HepG2 (cell line): ENCODE measurements at regions not wholly inside any gene's neighbourhood (a gene's known extent, or its start where the extent isn't known, plus 50 kb on each side); places are given as distances from the start of the nearest gene placed in this dataset.

Experiments used
- ATAC-seq: fragments of 200-7000 bp; cut with Tn5 transposase; 3 replicates; pipeline ENCODE4 v1.9.1; 2020; ENCODE audit warnings: mild to moderate bottlenecking, moderate library complexity
- BruUV-seq: library from RNA; stranded (reverse); fragments of 400-500 nt; replicated peaks from 2 replicates; lab custom pipeline; 2021; lab: Mats Ljungman, UMichigan
- CTCF ChIA-PET: fragments of 300-600 bp; formaldehyde crosslinking; extraction: SDS; loops from one replicate; lab custom pipeline; 2021; ENCODE audit warnings: low total read pairs, inconsistent platforms, low intra/inter-chr PET ratio; lab: Yijun Ruan, JAX
- POLR2A ChIA-PET: fragments of 350-600 bp; sonication (Branson Sonifier 250); formaldehyde crosslinking; loops from one replicate; lab custom pipeline; 2020; ENCODE audit warnings: antibody characterized with exemption, inconsistent platforms; lab: Yijun Ruan, JAX
- DNase-seq: peaks from one replicate; pipeline ENCODE4 v3.0.0-alpha.2; 2015; ENCODE audit warnings: low spot score
- FAIRE-seq: peaks from 3 replicates; lab custom pipeline; 2011; peaks lifted over from hg19 to GRCh38; lab: Jason Lieb, UNC
- H2AFZ ChIP-seq: one replicate; pipeline ENCODE4 v1.6.1; 2011; ENCODE audit warnings: low read length, inconsistent platforms
- H3K27ac ChIP-seq: fragments of 300-600 bp; 3 replicates; pipeline ENCODE4 v1.8.0; 2011; ENCODE audit warnings: mixed run types, mild to moderate bottlenecking, mixed read lengths, low read length, inconsistent platforms; ENCODE audit not compliant: insufficient read depth; ENCODE audit errors: extremely low read length
- H3K27me3 ChIP-seq, 2 experiments: fragments of 200-600 bp in 1 of 2; 2 replicates in 1 of 2; 3 replicates in 1 of 2; pipeline versions ENCODE4 v1.6.0 to v1.8.0; 2011; ENCODE audit warnings: low read length in 2 of 2, mild to moderate bottlenecking in 2 of 2, moderate library complexity in 2 of 2, inconsistent platforms in 1 of 2; ENCODE audit not compliant: insufficient read depth in 2 of 2, control insufficient read depth in 1 of 2
- H3K36me3 ChIP-seq, 2 experiments: fragments of 200-600 bp in 1 of 2; replicated peaks in 1 of 2; 2 replicates in 1 of 2; 3 replicates in 1 of 2; pipeline versions ENCODE4 v1.5.1 to v1.8.0; 2011; ENCODE audit warnings: low read length in 2 of 2, inconsistent platforms in 1 of 2; ENCODE audit not compliant: insufficient read depth in 2 of 2, control insufficient read depth in 1 of 2
- H3K4me1 ChIP-seq: 2 replicates; pipeline ENCODE4 v1.5.1; 2012; ENCODE audit warnings: low read length, inconsistent platforms; ENCODE audit not compliant: insufficient read depth
- H3K4me2 ChIP-seq: 2 replicates; pipeline ENCODE4 v1.6.0; 2011; ENCODE audit warnings: low read depth, low read length, inconsistent platforms
- H3K4me3 ChIP-seq, 3 experiments: fragments of 200-600 bp in 1 of 3; sonication (generic), shearing (Covaris generic) in 1 of 3; replicated peaks in 1 of 3; 2 replicates each; pipeline ENCODE4 v1.5.1; 2011 to 2016; ENCODE audit warnings: low read length in 3 of 3, inconsistent platforms in 2 of 3, low read depth in 2 of 3, mild to moderate bottlenecking in 2 of 3, control low read depth in 1 of 3, mixed read lengths in 1 of 3; ENCODE audit not compliant: insufficient read depth in 1 of 3
- H3K79me2 ChIP-seq: one replicate; pipeline ENCODE4 v1.6.1; 2011; ENCODE audit warnings: low read length, inconsistent platforms; ENCODE audit not compliant: insufficient read depth
- H3K9ac ChIP-seq: 2 replicates; pipeline ENCODE4 v1.6.0; 2011; ENCODE audit warnings: mild to moderate bottlenecking, low read depth, low read length, inconsistent platforms; ENCODE audit not compliant: insufficient read depth
- H3K9me3 ChIP-seq: 2 replicates; pipeline ENCODE4 v1.5.1; 2012; ENCODE audit warnings: mild to moderate bottlenecking, low read length
- H4K20me1 ChIP-seq: 2 replicates; pipeline ENCODE4 v1.6.0; 2011; ENCODE audit warnings: inconsistent platforms, mild to moderate bottlenecking, low read length, moderate library complexity; ENCODE audit not compliant: insufficient read depth
- KAT8 ChIP-seq: IDR thresholded peaks from 2 replicates; pipeline ENCODE4 v1.6.1; 2016; ENCODE audit warnings: missing genetic modification reagents, missing compliant biosample characterization
- MIXL1 ChIP-seq: IDR thresholded peaks from 2 replicates; pipeline ENCODE4 v1.6.1; 2016
- MYC ChIP-seq: sonication (generic); formaldehyde crosslinking; IDR thresholded peaks from 2 replicates; pipeline ENCODE4 v1.9.0; 2021; ENCODE audit warnings: missing genetic modification reagents, borderline replicate concordance
- PHF5A ChIP-seq: IDR thresholded peaks from one replicate; pipeline ENCODE4 v1.6.1; 2018; ENCODE audit warnings: low read depth, missing genetic modification reagents; ENCODE audit not compliant: unreplicated experiment
- ZBTB3 ChIP-seq: sonication (generic); formaldehyde crosslinking; IDR thresholded peaks from 2 replicates; pipeline ENCODE4 v1.4.0; 2020; ENCODE audit warnings: low read depth, mild to moderate bottlenecking, moderate library complexity, missing genetic modification reagents, borderline replicate concordance
- ZKSCAN8 ChIP-seq: IDR thresholded peaks from 2 replicates; pipeline ENCODE4 v1.6.1; 2016; ENCODE audit warnings: borderline replicate concordance, missing genetic modification reagents, missing compliant biosample characterization
- ZNF326 ChIP-seq: sonication (generic); formaldehyde crosslinking; IDR thresholded peaks from 2 replicates; pipeline ENCODE4 v1.4.0; 2020; ENCODE audit warnings: missing genetic modification reagents, borderline replicate concordance
- ZNF530 ChIP-seq: sonication (generic); formaldehyde crosslinking; IDR thresholded peaks from 2 replicates; pipeline ENCODE4 v1.5.0; 2020; ENCODE audit warnings: low read depth, mild to moderate bottlenecking, missing genetic modification reagents
- ZNF563 ChIP-seq: sonication (generic); formaldehyde crosslinking; IDR thresholded peaks from 2 replicates; pipeline ENCODE4 v1.8.0; 2022; ENCODE audit warnings: mild to moderate bottlenecking, moderate library complexity, missing genetic modification reagents
- ZSCAN21 ChIP-seq: sonication (generic); formaldehyde crosslinking; IDR thresholded peaks from 2 replicates; pipeline ENCODE4 v1.8.0; 2022; ENCODE audit warnings: mild to moderate bottlenecking, missing genetic modification reagents, moderate library complexity, borderline replicate concordance
- WGBS: methylation state at CpG from one replicate; pipeline ENCODE4 v1.1.6; 2017; ENCODE audit warnings: low lambda C conversion rate; 5-methylcytosine and 5-hydroxymethylcytosine counted together
- in situ Hi-C: cut with HindIII; loops from 2 replicates; pipeline ENCODE4 v1.10.0; 2017; ENCODE audit warnings: low pct_unique_long_range_greater_than_20kb; ENCODE audit not compliant: extremely low pct_ligation_motif_present
- intact Hi-C: fragments of 100-400 bp; cut with micrococcal nuclease; formaldehyde crosslinking; loops from one replicate; pipeline ENCODE4 v1.10.0; 2022; ENCODE audit not compliant: unreplicated experiment
- TF ChIP-seq, protein P1 (sequence below): sonication (generic); formaldehyde crosslinking; IDR thresholded peaks from 2 replicates; pipeline ENCODE4 v1.9.0; 2021; ENCODE audit warnings: missing genetic modification reagents, borderline replicate concordance
- TF ChIP-seq, protein P2 (sequence below): sonication (generic); formaldehyde crosslinking; IDR thresholded peaks from 2 replicates; pipeline ENCODE4 v1.4.0; 2020; ENCODE audit warnings: missing genetic modification reagents, borderline replicate concordance
- TF ChIP-seq, protein P3 (sequence below): sonication (generic); formaldehyde crosslinking; IDR thresholded peaks from 2 replicates; pipeline ENCODE4 v1.4.0; 2020; ENCODE audit warnings: missing genetic modification reagents

DNA sequence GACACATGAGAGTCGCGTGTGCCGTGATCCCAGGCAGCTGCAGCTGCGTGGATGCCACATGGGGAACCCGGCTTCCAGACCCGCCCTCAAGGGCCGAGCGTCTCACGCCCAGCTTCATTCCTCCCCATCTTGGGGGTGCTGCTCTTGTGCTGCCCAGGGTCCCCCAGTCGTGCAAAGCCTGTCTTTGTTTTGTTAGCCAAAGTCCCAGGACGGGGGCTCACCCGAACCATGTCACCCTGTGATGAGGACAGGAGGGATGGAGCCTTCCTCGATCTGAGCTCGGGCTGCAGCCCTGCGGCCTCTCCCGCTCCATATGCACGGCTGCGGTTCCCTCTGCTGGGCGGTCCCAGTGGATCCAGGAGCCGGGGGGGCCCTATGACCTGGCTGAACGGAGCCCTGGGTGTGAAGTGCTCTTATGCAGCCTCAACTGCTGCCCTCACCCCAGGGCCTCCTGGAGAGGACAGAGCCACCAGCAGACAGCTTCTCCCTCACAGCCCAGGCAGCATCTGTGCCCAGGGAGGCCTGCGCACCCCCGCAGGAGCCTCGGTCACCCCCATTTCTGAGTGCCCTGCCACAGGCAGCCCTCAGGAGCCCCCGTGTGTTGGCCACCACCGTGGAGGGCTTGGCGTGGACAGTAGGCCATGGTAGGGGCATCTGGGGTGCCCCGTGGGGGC, 99.0 kb upstream of the CTDP1 start:
- H3K9ac ChIP-seq = no peak overlapping the region
- TF ChIP-seq KAT8 (CRISPR knock-in tag) (no peak), ZBTB3 (CRISPR knock-in tag) (no peak), ZNF563 (CRISPR knock-in tag) (no peak), ZNF530 (CRISPR knock-in tag) (no peak), ZNF326 (CRISPR knock-in tag) (no peak), MYC (CRISPR knock-in tag) (no peak), ZSCAN21 (CRISPR knock-in tag) (no peak), ZKSCAN8 (no peak), PHF5A (no peak), MIXL1 (no peak)
- TF ChIP-seq, protein P1, sequence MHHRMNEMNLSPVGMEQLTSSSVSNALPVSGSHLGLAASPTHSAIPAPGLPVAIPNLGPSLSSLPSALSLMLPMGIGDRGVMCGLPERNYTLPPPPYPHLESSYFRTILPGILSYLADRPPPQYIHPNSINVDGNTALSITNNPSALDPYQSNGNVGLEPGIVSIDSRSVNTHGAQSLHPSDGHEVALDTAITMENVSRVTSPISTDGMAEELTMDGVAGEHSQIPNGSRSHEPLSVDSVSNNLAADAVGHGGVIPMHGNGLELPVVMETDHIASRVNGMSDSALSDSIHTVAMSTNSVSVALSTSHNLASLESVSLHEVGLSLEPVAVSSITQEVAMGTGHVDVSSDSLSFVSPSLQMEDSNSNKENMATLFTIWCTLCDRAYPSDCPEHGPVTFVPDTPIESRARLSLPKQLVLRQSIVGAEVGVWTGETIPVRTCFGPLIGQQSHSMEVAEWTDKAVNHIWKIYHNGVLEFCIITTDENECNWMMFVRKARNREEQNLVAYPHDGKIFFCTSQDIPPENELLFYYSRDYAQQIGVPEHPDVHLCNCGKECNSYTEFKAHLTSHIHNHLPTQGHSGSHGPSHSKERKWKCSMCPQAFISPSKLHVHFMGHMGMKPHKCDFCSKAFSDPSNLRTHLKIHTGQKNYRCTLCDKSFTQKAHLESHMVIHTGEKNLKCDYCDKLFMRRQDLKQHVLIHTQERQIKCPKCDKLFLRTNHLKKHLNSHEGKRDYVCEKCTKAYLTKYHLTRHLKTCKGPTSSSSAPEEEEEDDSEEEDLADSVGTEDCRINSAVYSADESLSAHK (CRISPR knock-in tag) = no peak
- TF ChIP-seq, protein P2, sequence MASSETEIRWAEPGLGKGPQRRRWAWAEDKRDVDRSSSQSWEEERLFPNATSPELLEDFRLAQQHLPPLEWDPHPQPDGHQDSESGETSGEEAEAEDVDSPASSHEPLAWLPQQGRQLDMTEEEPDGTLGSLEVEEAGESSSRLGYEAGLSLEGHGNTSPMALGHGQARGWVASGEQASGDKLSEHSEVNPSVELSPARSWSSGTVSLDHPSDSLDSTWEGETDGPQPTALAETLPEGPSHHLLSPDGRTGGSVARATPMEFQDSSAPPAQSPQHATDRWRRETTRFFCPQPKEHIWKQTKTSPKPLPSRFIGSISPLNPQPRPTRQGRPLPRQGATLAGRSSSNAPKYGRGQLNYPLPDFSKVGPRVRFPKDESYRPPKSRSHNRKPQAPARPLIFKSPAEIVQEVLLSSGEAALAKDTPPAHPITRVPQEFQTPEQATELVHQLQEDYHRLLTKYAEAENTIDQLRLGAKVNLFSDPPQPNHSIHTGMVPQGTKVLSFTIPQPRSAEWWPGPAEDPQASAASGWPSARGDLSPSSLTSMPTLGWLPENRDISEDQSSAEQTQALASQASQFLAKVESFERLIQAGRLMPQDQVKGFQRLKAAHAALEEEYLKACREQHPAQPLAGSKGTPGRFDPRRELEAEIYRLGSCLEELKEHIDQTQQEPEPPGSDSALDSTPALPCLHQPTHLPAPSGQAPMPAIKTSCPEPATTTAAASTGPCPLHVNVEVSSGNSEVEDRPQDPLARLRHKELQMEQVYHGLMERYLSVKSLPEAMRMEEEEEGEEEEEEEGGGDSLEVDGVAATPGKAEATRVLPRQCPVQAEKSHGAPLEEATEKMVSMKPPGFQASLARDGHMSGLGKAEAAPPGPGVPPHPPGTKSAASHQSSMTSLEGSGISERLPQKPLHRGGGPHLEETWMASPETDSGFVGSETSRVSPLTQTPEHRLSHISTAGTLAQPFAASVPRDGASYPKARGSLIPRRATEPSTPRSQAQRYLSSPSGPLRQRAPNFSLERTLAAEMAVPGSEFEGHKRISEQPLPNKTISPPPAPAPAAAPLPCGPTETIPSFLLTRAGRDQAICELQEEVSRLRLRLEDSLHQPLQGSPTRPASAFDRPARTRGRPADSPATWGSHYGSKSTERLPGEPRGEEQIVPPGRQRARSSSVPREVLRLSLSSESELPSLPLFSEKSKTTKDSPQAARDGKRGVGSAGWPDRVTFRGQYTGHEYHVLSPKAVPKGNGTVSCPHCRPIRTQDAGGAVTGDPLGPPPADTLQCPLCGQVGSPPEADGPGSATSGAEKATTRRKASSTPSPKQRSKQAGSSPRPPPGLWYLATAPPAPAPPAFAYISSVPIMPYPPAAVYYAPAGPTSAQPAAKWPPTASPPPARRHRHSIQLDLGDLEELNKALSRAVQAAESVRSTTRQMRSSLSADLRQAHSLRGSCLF (CRISPR knock-in tag) = no peak
- TF ChIP-seq, protein P3, sequence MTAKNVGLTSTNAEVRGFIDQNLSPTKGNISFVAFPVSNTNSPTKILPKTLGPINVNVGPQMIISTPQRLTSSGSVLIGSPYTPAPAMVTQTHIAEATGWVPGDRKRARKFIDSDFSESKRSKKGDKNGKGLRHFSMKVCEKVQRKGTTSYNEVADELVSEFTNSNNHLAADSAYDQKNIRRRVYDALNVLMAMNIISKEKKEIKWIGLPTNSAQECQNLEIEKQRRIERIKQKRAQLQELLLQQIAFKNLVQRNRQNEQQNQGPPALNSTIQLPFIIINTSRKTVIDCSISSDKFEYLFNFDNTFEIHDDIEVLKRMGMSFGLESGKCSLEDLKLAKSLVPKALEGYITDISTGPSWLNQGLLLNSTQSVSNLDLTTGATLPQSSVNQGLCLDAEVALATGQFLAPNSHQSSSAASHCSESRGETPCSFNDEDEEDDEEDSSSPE = no peak
- ATAC-seq (no peak), DNase-seq (no peak), FAIRE-seq (no peak)
- in situ Hi-C loops (no loop called here), intact Hi-C loops (no loop called here)
- no peaks in the 10 kb centered on the region for H3K4me1 ChIP-seq
- ChIA-PET CTCF (no interaction called here), POLR2A (no interaction called here)
- H3K27ac ChIP-seq = no peak overlapping the region
- 78% methylated on average over 3 of the region's 28 CpGs for WGBS
- H3K79me2 ChIP-seq = no peaks in the 10 kb centered on the region
- no peak overlapping the region for H2AFZ ChIP-seq
- no peaks in the 10 kb centered on the region for H3K36me3 ChIP-seq
- BruUV-seq = no TSS peak
- no peak overlapping the region for H3K4me3 ChIP-seq
- no peaks in the 10 kb centered on the region for H3K9me3 ChIP-seq
- no peaks in the 10 kb centered on the region for H4K20me1 ChIP-seq
- H3K27me3 ChIP-seq = peaks cover 3 to 13% of the 10 kb centered on the region in 2 experiments; a peak in 4 of 5 replicates
- no peak overlapping the region for H3K4me2 ChIP-seq
